PC-3 (cell line): ENCODE measurements at regions not wholly inside any gene's neighbourhood (a gene's known extent, or its start where the extent isn't known, plus 50 kb on each side); places are given as distances from the start of the nearest gene placed in this dataset.

Experiments
- ATAC-seq: fragments of 200-7000 bp; cut with Tn5 transposase; 2 replicates; pipeline ENCODE4 v1.9.1; 2020; ENCODE audit warnings: mild to moderate bottlenecking, moderate library complexity
- BruUV-seq: library from RNA; stranded (reverse); fragments of 400-500 nt; replicated peaks from 2 replicates; lab custom pipeline; 2021; lab: Mats Ljungman, UMichigan
- CTCF ChIA-PET: fragments of 300-600 bp; sonication (Branson Sonifier 250); formaldehyde crosslinking; loops from one replicate; lab custom pipeline; 2022; ENCODE audit warnings: antibody characterized with exemption; lab: Charles Lee
- POLR2A ChIA-PET: fragments of 300-600 bp; sonication (Branson Sonifier 250); formaldehyde crosslinking; loops from one replicate; lab custom pipeline; 2022; ENCODE audit warnings: antibody characterized with exemption; ENCODE audit not compliant: unreplicated experiment; lab: Charles Lee
- DNase-seq: peaks from one replicate; pipeline ENCODE4 v3.0.0-alpha.2; 2015
- H2AFZ ChIP-seq: fragments of 300-600 bp; sonication (generic); 2 replicates; pipeline ENCODE4 v1.6.0; 2016; ENCODE audit warnings: antibody characterized with exemption, low read length
- H3F3A ChIP-seq: fragments of 300-600 bp; sonication (generic); one replicate; pipeline ENCODE4 v1.6.0; 2017; ENCODE audit warnings: antibody characterized with exemption, low read length, control low read depth, mild to moderate bottlenecking; ENCODE audit not compliant: unreplicated experiment
- H3K27ac ChIP-seq: fragments of 300-600 bp; sonication (generic); 2 replicates; pipeline ENCODE4 v1.5.1; 2016; ENCODE audit warnings: mild to moderate bottlenecking, low read length
- H3K27me3 ChIP-seq: fragments of 300-600 bp; sonication (generic); 2 replicates; pipeline ENCODE4 v1.6.1; 2016; ENCODE audit warnings: low read length, mixed read lengths
- H3K36me3 ChIP-seq: fragments of 300-600 bp; sonication (generic); 2 replicates; pipeline ENCODE4 v1.6.1; 2016; ENCODE audit warnings: low read depth, mixed run types, low read length, mixed read lengths
- H3K4me1 ChIP-seq: fragments of 300-600 bp; sonication (generic); 2 replicates; pipeline ENCODE4 v1.5.1; 2016; ENCODE audit warnings: low read length; ENCODE audit not compliant: insufficient read depth
- H3K4me2 ChIP-seq: fragments of 300-600 bp; sonication (generic); 2 replicates; pipeline ENCODE4 v1.6.0; 2016; ENCODE audit warnings: low read length
- H3K4me3 ChIP-seq: fragments of 300-600 bp; sonication (generic); 2 replicates; pipeline ENCODE4 v1.5.1; 2016; ENCODE audit warnings: mild to moderate bottlenecking, low read length, mixed read lengths
- H3K79me2 ChIP-seq: fragments of 300-600 bp; sonication (generic); 2 replicates; pipeline ENCODE4 v1.6.1; 2017; ENCODE audit warnings: low read length, mixed read lengths
- H3K9ac ChIP-seq: fragments of 300-600 bp; sonication (generic); 2 replicates; pipeline ENCODE4 v1.6.0; 2016; ENCODE audit warnings: mild to moderate bottlenecking, low read length
- H3K9me2 ChIP-seq: fragments of 300-600 bp; sonication (generic); replicated peaks from 2 replicates; pipeline ENCODE4 v1.6.1; 2016; ENCODE audit warnings: mixed run types, low read length, mixed read lengths
- H3K9me3 ChIP-seq: fragments of 300-600 bp; sonication (generic); 2 replicates; pipeline ENCODE4 v1.6.1; 2016; ENCODE audit warnings: low read length, mixed read lengths
- H4K20me1 ChIP-seq: fragments of 300-600 bp; sonication (generic); 2 replicates; pipeline ENCODE4 v1.6.1; 2016; ENCODE audit warnings: low read length, mixed read lengths
- CTCF ChIP-seq: fragments of 300-600 bp; sonication (generic); conservative IDR thresholded peaks from 2 replicates; pipeline ENCODE4 v1.5.1; 2017; ENCODE audit warnings: antibody characterized with exemption, low read depth, mild to moderate bottlenecking, low read length
- EZH2 ChIP-seq: fragments of 300-600 bp; sonication (generic); IDR thresholded peaks from one replicate; pipeline ENCODE4 v1.6.1; 2017; ENCODE audit warnings: antibody characterized with exemption, mild to moderate bottlenecking, low read length; ENCODE audit not compliant: unreplicated experiment
- EZH2phosphoT487 ChIP-seq: fragments of 300-600 bp; sonication (generic); IDR thresholded peaks from 2 replicates; pipeline ENCODE4 v1.6.1; 2018; ENCODE audit warnings: mild to moderate bottlenecking, antibody characterized with exemption, low read length, borderline replicate concordance
- intact Hi-C: fragments of 100-400 bp; cut with micrococcal nuclease; formaldehyde crosslinking; loops from 2 replicates; pipeline ENCODE4 v1.9.0; 2023

DNA sequence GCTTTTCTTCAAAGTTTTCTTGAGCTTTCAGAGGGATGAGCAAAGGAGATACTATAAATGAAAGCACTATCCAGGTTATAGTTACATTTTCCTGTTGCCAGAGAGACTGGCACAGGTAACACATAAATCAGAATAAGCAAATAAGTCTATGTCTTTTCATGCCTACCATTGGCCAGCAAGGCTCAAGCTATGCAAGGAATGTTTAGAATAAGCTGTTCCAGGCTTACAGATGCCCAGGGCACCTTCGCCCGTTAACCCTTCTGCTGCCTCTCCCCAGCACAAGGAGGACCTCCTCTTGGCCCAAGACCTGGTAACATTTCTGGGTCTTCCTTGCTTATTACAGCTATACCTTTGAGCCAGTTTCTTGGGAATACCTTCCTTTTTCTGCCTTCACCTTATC is 233.7 kb upstream of the MEIS1 start:
- POLR2A ChIA-PET = no interaction called here
- Histone ChIP-seq H3K79me2 (no peaks in the 10 kb centered on the region), H3K27ac (no peak overlapping the region), H3K4me1 (no peaks in the 10 kb centered on the region), H2AFZ (no peak overlapping the region), H3K9me3 (no peaks in the 10 kb centered on the region), H3K27me3 (peaks cover 53% of the 10 kb centered on the region), H4K20me1 (no peaks in the 10 kb centered on the region), H3K9me2 (no peaks in the 10 kb centered on the region), H3F3A (no peaks in the 10 kb centered on the region), H3K4me2 (no peak overlapping the region), H3K36me3 (no peaks in the 10 kb centered on the region), H3K9ac (no peak overlapping the region), H3K4me3 (no peak overlapping the region)
- intact Hi-C loops = no loop called here
- CTCF ChIA-PET = no interaction called here
- TF ChIP-seq EZH2phosphoT487 = no peak
- DNase-seq (no peak), ATAC-seq (no peak)
- BruUV-seq = no TSS peak

- no peak overlapping the region for H2AFZ ChIP-seq
- no peaks in the 10 kb centered on the region for H3K9me3 ChIP-seq
- H3K4me3 ChIP-seq = no peak overlapping the region
- no peaks in the 10 kb centered on the region for H4K20me1 ChIP-seq
- intact Hi-C loops = no loop called here
- DNase-seq = peak; percentile 15
- no TSS peak for BruUV-seq
- CTCF ChIA-PET = no interaction called here
- TF ChIP-seq EZH2phosphoT487 (no peak), EZH2 (no peak), CTCF (no peak)
- H3F3A ChIP-seq = no peaks in the 10 kb centered on the region
- no peak overlapping the region for H3K9ac ChIP-seq
- H3K4me2 ChIP-seq = no peak overlapping the region
- peaks cover 48% of the 10 kb centered on the region for H3K27me3 ChIP-seq
- no peaks in the 10 kb centered on the region for H3K79me2 ChIP-seq
- ATAC-seq = no peak
- no peaks in the 10 kb centered on the region for H3K36me3 ChIP-seq
- no peak overlapping the region for H3K27ac ChIP-seq
- H3K4me1 ChIP-seq = no peaks in the 10 kb centered on the region
- H3K9me2 ChIP-seq = no peaks in the 10 kb centered on the region
- POLR2A ChIA-PET = no interaction called here
These were observed 236.1 kb upstream of the MEIS1 start for GRCh38 chr2:66198873-66199272.

DNA sequence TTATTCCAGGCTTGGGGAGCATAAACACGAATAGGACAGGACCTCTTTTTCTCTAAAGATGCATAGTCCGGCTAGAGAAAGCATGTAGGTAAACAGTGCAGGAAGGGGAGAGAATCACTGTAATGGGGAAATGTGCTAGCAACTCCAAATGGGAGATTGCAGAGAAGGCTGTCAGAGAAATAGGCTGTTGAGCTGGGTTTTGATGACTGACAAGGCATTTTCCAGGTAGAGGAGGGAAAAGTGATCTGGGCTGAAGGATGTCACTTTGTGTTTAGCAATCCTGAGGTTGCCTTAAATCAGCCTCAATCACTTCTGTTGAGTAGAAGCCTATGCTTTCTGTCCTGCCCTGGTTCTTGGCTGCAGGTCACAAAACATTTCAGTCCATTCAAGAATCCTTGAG is 242.0 kb upstream of the MEIS1 start:
- ATAC-seq (no peak), DNase-seq (no peak)
- POLR2A ChIA-PET = no interaction called here
- Histone ChIP-seq H3K9me2 (no peaks in the 10 kb centered on the region), H3K9ac (no peak overlapping the region), H3K27ac (no peak overlapping the region), H3K79me2 (no peaks in the 10 kb centered on the region), H3K27me3 (peaks cover 47% of the 10 kb centered on the region), H3K4me3 (no peak overlapping the region), H4K20me1 (no peaks in the 10 kb centered on the region), H3K36me3 (no peaks in the 10 kb centered on the region), H3K4me1 (no peaks in the 10 kb centered on the region), H3K4me2 (no peak overlapping the region), H3F3A (no peaks in the 10 kb centered on the region), H2AFZ (no peak overlapping the region), H3K9me3 (no peaks in the 10 kb centered on the region)
- CTCF ChIA-PET = no interaction called here
- intact Hi-C loops = no loop called here
- TF ChIP-seq CTCF (no peak), EZH2 (no peak), EZH2phosphoT487 (no peak)
- BruUV-seq = no TSS peak
